ENCODE measurements at regions not wholly inside any gene's neighbourhood (a gene's known extent, or its start where the extent isn't known, plus 50 kb on each side); places are given as distances from the start of the nearest gene placed in this dataset.
"Not testable (repeated sequence)": the region's sequence is repeated elsewhere in the genome, so short reads cannot be mapped to it uniquely, and the experiment has no call there.

DNA sequence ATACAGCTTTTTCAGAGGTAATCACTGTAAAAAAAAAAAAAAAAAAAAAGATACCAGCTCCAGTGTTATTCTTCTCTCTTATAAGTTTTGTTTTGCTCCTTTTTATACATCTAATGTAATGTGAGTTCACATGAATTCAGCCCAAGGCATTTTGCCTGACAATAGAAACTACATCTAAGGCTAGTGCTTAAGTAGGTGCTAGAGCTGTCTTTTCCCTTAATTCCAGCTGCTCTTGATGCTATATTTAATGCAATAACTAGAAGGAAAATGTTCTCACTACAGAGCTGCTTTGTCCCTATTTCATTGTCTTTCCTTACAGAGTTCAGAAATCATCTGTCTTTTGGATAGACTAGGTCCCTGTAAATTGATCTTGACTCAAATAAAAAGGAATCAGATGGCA lies 150.1 kb downstream of the NAA11 start:
- no peak for DNase-seq (ENCODE audit: low read depth)

DNA sequence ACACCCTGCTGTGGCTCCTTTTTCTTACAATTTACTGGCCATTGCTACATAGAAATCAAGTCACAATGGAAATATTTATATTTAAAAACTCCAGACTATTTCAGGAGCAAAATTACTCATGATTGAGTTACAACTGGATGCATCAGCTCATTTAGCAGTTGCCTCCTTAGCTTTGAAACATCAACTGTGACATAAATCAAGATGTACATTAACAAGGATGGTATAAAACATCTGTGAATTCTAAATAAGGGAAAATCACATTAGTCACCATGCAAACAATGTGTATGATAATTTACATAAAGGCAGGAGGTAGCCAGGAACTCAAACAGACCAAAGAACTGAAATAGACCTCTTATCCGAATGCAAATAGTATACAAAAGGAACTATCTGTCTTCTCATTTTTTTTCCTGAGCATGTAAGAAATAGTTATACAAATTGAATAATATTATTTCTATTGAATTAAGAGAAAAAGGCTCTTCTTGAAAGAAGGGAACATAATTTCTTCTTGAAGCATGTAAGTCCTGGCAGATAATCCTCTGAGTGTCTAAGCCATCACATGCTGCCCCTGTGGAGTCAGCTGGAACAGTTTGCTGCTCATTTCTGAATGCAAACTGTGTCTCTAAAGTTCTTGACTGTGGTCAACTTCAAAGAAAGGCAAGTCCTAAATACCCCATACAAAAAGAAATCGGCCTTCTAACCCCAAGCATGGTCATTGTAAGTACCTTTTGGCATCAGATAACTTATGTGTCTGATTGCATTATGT lies 151.2 kb downstream of the NAA11 start:
- no peak for DNase-seq (ENCODE audit: low read depth)

DNA sequence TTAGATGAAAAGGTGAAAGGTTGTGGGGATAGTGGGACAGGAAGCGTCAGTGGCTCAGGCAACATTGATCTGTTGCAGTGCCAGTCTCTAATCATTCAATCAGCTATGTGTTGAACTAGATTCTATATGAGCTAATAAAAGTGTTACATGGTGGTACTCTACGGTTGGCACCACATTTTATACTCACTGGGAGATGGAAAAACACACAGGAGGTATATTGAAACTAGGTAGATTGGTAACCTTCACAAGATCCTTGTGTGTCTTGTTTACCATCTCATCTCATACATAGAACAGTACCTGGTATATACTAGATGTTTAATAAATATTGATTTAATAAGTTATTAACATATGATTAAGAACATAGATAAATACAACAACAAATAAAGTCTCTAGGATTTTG lies 152.7 kb downstream of the NAA11 start:
- DNase-seq (ENCODE audit: low read depth) = no peak

DNA sequence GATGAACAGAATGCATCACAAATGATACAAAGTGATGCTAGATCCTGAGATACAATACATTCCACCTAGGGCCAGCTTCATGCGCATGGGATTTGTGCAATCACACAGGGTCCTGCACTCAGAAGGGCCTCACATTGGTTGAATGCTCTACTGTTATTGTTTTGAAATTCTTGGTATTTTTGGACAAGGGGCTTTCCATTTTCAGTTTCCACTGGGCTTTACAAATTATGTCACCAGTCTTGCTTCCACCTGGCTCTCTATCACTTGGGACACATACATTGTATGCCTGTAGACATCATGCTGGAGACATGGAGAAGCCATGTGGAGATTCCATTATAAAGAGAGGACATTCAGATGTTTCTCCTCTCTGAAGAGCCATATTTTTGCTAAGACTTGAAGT lies 155.8 kb downstream of the NAA11 start:
- no peak for DNase-seq (ENCODE audit: low read depth)

DNA sequence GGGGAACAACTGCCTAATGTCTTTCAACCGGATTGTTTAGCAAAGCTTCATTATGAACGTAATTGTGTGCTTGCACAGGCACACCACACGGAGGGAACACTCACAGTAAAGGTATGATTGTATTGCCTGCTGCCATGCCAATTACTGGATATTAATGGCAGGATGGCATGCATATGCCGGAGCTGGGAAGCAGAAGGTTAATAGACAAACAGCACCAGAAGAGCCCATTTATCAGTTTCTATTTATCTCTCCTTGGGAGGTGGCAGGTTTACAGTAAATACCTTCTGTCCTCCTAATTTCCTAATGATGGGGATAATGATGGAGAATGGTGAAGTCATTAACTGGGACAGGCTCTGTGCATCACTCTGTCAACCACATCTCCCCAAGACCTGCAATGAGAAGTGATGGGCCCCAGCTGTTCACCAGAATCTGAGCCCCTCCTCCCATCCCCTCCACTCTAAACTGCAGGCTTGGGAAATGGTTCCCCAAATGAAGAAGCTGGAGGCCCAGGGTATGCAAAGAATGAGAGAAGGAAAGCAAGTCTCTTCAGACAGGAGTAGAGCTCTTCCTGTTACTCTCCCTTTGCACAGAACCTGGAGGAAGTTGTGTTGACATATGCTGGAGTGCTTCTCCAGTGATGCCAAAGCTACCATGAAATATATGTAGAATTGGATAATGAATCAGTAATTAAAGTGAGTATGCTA lies 160.8 kb downstream of the NAA11 start:
- no peak for DNase-seq (ENCODE audit: low read depth)

DNA sequence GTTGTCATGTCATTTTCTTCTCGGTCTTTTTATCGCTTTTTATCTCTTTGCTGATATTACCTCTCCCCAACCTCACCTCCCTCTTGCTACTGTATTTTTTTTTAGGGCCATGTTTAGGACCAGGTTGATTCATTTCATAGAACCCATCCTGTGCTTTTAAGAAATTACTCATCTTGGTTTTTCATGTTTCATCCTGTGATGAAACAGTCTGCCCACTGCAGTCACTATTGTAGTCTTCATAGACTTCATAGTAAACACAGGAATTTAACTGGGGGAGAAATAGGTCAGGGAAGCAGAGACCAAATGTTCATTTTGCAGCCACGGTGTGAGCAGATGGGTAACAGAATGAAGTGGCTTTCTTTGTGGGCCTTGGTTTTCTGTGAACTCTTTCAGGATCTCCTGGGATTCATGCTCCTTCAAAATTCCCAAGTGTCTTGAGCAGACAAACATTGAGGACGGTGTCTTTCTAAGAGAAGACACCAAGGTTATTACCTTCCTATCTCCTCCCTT lies 161.8 kb downstream of the NAA11 start:
- no peak for DNase-seq (ENCODE audit: low read depth)

DNA sequence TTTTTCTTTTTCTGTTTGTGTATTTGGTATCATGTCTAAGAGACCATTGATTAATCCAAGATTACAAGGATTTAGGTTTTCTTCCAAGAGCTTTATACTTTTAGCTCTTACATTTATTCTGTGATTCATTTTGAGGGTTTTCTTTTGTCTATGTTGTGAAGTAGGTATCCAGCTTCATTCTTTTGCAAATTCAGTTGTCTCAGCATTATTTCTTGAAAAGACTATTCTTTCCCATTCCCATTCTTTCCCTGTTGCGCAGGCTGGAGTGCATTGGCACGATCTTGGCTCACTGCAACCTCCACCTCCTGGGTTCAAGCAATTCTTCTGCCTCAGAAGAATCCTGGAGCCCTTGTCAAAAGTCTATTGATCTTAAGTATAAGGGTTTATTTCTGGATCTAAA lies 164.9 kb downstream of the NAA11 start:
- no peak for DNase-seq (ENCODE audit: low read depth)

DNA sequence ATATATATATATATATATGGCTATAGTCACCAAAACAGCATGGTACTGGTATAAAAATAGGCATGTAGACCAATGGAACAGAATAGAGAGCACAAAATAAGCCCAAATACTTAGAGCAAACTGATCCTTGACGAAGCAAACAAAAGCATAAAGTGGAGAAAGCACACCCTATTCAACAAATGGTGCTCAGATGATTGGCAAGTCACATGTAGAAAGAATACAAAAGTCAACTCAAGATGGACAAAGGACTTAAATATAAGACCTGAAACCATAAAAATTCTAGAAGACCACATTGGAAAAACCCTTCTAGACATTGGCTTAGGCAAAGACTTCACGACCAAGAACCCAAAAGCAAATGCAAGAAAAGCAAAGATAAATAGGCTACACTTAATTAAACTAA lies 167.2 kb downstream of the NAA11 start:
- DNase-seq (ENCODE audit: low read depth) = not testable (repeated sequence)

DNA sequence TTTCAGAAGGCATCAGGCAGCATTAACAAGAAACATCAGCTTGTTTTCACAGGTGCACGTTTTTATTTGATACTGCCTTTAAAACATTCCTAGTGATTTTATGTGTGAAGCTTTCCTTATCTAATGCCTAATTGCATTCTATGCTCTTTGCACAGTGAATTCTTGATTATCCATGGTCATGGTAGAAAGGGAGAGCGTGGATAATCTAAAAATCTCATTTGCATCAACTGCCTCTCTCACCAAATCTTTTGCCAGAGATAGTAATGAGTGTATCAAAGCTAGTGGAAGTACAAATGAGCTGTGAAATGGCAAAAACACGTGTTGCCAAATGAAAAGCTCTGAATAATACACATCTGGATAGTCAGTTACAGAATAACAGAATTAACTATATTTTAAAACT lies 170.5 kb downstream of the NAA11 start:
- DNase-seq (ENCODE audit: low read depth) = no peak

DNA sequence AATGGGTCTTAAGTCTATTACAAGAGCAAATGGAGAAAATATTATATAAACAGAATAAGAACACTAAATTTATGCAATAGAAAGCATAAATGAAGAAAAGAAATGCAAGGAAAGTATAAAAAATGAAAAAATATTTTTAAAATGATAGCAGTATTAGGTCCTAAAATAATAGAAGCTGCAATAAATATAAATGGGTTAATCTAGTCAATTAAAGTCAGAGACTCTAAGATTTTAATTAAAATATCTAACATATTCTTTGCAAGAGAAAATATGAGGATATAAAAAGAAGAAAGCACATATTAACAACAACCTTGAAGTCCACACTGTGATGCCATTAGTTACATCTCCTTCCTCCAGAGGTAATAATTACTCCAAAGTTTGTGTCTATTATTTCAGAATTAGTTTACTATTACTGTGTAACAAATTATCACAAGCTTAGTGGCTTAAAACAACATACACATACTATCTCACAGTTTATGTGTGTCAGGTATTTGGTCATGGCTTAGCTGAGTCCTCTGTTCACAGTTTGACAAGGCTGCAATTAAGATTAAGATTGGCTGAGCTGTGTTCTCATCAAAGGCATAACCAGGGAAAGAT lies 174.9 kb downstream of the NAA11 start:
- no peak for DNase-seq (ENCODE audit: low read depth)

DNA sequence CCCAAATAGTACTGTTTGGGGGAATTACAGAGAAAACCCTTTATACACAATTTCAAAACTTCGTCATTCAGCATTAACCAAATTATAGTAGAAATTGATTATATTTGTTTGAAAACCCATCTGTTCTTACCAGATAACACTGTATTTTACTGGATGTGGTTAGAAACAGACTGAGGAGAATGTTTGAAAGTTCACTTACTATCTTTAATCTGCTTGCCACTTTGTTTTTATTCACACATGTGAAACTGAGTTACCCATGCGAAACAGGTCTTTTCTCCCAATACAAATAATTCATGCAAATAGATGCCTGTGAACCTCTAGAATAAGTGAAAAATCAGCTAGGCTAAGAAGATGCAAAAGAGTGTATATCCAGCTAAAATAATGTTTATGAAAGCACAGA lies 177.5 kb downstream of the NAA11 start:
- DNase-seq (ENCODE audit: low read depth) = no peak

DNA sequence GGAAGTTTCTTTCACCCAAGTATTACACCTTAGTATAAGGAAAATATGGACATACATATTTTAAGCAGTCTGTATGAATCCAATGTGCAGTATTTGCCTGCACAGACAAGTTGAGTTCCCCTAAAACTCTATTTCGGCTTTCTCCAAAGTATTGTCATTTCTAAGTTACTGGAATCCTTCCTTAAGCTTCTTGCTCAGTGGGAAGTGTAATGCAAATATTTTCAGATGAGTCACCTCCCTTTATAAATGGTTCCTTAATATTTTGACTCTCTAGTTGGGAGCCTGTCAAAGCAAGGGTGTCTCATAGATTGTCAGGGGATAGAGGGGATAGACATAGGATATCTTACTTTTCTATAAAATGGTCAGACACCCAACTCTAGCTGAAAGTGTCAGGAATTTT lies 178.6 kb downstream of the NAA11 start:
- no peak for DNase-seq (ENCODE audit: low read depth)

DNA sequence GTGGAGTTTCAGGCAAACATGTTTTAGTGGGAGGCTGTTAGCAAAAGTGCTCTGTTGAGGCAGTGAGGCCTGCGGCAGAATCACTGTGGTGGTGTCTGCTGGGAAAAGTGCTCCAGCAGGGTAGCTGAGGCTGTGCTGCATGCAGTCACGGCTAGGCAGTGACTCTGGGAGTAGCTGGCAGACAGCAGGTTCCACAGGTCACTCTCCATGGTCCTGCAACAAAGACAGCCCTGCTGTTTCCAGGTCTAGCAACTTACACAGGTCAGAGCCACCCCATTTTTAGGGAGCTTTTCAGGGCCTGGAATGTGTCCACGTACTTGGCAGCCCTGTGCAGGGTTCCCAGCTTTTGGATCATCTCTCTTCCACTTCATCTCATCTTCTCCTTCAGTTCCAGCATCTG lies 184.3 kb downstream of the NAA11 start:
- DNase-seq (ENCODE audit: low read depth) = peak; percentile 2

DNA sequence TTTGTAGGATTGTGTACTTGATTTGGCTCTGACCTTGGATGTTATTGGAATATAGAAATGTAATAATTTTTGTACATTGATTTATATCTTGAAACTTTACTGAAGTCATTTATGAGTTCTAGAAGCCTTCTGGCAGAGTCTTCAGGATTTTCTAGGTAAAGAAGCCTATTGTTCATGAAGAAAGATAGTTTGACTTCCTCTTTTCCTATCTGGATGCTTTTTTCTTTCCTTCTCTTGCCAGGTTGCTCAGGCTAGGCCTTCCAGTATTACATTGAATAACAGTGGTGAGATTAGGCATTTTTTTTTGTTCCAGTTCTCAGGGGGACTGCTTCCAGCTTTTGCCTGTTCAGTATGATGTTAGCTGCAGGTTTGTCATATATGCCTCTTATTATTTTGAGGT lies 191.1 kb downstream of the NAA11 start:
- DNase-seq (ENCODE audit: low read depth) = no peak

DNA sequence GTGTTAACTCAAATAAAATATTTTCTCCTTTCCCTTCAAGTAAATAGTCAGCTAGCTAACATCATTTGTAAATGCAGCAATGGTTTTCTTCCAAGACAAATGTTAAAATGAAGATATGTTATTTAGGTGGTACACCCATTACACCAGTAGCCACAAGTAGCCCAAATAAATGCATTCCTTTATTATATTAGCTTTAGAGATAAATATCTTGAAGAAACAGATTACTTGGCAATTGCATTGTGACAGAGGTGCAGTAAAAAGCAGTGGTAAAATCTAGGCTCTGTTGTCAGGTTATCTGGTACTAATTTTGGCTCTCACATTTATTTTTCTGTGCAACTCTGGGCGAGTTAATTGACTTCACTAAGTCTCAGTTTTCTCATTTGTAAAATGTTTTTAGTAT lies 193.0 kb downstream of the NAA11 start:
- DNase-seq (ENCODE audit: low read depth) = no peak

DNA sequence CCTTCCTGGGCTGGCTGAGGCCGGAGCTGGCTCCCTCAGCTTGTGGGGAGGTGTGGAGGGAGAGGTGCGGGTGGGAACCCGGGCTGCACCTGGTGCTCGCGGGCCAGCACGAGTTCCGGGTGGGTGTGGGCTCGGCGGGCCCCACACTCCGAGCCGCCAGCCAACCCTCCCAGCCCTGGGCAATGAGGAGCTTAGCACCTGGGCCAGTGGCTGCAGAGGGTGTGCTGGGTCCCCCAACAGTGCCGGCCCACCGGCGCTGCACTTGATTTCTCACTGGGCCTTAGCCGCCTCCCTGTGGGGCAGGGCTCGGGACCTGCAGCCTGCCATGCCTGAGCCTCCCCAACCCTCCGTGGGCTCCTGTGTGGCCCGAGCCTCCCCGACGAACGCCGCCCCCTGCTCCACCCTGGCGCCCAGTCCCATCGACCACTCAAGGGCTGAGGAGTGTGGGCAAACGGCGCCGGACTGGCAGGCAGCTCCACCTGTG lies 182.7 kb upstream of the PAQR3 start:
- DNase-seq (ENCODE audit: low read depth) = no peak

DNA sequence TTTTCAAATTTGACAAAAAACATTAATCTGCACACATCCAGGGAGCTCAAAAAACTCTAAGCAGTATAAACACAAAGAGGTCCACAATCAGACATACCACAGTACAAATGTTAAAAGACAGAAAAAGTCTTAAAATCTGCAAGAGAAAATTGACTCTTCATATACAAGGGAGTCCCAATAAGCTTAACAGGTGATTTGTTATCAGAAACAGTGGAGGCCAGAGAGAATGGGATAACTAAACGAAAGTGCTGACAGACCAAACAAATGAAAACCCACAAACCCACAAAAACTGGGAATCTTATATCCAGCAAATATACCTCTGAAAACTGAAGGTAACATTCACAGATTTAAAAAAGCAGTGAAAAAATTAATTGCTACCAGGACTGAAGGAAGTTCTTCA lies 182.0 kb upstream of the PAQR3 start:
- no peak for DNase-seq (ENCODE audit: low read depth)

DNA sequence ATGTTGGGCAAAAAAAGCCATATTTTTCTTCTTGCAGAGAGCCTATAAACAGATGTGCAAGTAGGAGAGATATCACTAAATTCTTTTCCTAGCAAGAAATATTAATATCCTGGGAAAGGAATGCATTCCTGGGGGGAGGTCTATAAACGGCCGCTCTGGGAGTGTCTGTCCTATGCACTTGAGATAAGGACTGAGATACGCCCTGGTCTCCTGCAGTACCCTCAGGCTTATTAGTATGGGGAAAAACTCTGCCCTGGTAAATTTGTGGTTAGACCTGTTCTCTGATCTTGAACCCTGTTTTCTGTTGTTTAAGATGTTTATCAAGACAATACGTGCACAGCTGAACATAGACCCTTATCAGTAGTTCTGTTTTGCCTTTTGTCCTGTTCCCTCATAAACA lies 177.8 kb upstream of the PAQR3 start:
- not testable (repeated sequence) for DNase-seq (ENCODE audit: low read depth)

DNA sequence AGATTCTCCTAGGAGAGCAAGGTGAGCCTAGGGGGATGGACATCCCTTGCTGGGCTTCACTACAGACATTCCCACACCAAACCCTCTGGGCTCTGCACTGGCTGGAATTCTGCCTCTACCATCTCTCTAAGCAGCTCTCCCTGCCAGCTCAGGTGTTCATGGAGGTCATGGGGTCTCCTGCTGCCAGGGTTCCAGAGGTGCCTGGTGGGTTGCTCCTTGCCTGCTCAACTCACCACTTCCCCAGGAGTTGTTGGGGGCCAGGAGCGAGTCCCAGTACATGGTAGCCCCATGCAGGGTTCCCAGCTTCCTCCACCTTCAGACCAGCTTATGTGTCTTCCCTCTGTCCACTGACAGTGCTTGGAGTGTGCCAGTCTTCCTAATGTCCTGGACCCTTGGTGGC lies 167.8 kb upstream of the PAQR3 start:
- no peak for DNase-seq (ENCODE audit: low read depth)

DNA sequence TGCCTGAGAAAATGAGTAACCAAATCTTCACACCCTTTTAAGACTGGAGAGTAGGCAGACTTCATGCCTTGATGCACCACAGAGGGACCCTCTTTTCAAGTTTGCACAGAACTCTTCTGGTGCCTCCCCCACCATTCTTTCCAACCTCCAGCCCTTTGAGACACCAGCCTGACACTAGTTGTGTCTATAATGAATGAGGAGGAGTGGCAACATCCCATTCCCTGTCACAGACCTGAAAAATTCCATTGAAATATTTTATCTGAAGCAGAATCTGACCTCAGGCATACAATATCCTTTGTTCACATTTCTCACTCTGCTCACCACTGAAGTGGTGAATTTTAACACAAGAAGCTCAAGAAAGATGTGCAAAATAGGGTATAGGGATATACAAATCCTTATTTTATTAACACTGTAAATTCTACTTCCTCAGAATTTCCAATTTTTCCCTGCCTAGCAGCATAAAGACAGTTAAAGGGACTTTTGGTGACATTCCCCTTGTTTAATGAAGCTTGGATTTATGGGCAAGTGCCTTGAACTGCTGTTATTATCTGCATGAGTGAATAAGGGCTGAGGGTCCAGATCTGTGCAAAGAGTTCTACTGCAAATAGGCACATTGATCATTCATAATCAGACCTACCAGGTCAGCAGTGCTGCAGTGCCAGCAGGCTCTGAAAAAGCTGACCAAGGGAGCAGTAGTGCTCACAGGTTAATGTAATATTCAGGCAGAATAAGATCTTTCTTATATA lies 149.9 kb upstream of the PAQR3 start:
- DNase-seq (ENCODE audit: low read depth) = no peak

DNA sequence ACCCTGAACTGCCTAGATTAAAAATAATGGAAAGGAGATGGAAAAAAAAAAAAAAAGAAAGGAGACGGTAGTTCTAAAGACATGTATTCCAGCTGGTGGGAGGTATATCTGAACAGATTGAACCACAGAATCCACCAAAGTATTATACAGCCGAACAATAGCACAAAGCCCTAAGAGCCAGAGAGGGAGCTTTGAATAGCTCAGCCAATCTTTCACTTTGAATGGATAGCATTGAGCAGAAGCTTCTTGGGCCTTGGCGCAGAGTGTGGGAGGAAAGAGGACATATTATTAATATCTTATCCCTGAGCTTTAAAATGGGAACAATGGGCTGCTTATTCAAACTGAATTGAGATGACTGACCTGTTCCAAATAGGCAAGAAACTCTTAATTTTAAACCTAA lies 147.8 kb upstream of the PAQR3 start:
- DNase-seq (ENCODE audit: low read depth) = no peak

DNA sequence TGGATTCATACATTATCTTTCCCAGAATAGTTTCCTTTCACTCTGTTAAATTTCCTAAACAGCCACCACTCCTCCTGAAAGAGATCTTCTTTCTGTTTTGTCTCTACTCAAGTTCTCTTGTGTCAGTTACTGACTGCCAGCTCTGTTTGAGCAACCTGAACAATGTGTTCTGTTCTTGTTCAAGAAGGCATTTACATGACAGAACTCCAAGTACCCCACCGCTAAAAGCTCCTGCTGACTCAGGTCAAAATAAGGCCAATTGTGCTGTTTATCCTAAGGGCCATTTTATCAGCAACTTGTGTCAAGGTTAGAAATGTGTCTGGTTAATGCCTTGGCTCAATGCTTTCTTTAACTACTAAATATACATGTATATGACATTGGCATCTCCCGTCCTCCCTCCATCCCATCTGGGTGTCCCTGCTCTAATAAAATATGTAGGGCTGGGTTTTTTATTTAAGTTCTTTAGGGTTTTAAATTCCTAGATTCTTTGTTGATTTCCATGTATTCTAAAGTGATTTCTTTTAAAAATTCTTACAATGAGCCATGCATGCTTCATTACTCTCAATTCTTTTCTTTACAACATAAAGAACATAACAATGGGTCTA lies 144.3 kb upstream of the PAQR3 start:
- no peak for DNase-seq (ENCODE audit: low read depth)
